KOPT-K1 (cell line): ENCODE measurements at regions not wholly inside any gene's neighbourhood (a gene's known extent, or its start where the extent isn't known, plus 50 kb on each side); places are given as distances from the start of the nearest gene placed in this dataset.

ENCODE experiments used
- H3K27ac ChIP-seq: fragments of 200-600 bp; sonication (generic); 2 replicates; pipeline ENCODE4 v1.5.1; 2016; ENCODE audit warnings: antibody characterized with exemption, mild to moderate bottlenecking, low read depth, low read length; ENCODE audit not compliant: poor library complexity, severe bottlenecking
- H3K36me3 ChIP-seq: fragments of 200-600 bp; sonication (generic); 2 replicates; pipeline ENCODE4 v1.5.1; 2017; ENCODE audit warnings: antibody characterized with exemption, mild to moderate bottlenecking, low read length, moderate library complexity; ENCODE audit not compliant: insufficient read depth
- H3K9me3 ChIP-seq: fragments of 200-600 bp; sonication (generic); 2 replicates; pipeline ENCODE4 v1.5.1; 2017; ENCODE audit warnings: antibody characterized with exemption, low read length, mild to moderate bottlenecking; ENCODE audit not compliant: insufficient read depth, poor library complexity, severe bottlenecking

GRCh38 chr12:42957136-42957535, 367.6 kb upstream of the PRICKLE1 start:
- Histone ChIP-seq H3K36me3 (no peaks in the 10 kb centered on the region), H3K27ac (no peak overlapping the region), H3K9me3 (no peaks in the 10 kb centered on the region)

GRCh38 chr12:42953021-42953420, 363.5 kb upstream of the PRICKLE1 start:
- Histone ChIP-seq H3K36me3 (no peaks in the 10 kb centered on the region), H3K9me3 (no peaks in the 10 kb centered on the region), H3K27ac (no peak overlapping the region)

- Histone ChIP-seq H3K9me3 (no peaks in the 10 kb centered on the region), H3K36me3 (no peaks in the 10 kb centered on the region), H3K27ac (no peak overlapping the region)
Observed at GRCh38 chr12:42946871-42947381, 357.4 kb upstream of the PRICKLE1 start.

- Histone ChIP-seq H3K9me3 (no peaks in the 10 kb centered on the region), H3K27ac (no peak overlapping the region), H3K36me3 (no peaks in the 10 kb centered on the region)
Observed at GRCh38 chr12:42945927-42946326, 356.4 kb upstream of the PRICKLE1 start.

- Histone ChIP-seq H3K9me3 (no peaks in the 10 kb centered on the region), H3K27ac (no peak overlapping the region), H3K36me3 (no peaks in the 10 kb centered on the region)
Observed at GRCh38 chr12:42944516-42944915, 355.0 kb upstream of the PRICKLE1 start.

GRCh38 chr12:42936991-42937390, 347.4 kb upstream of the PRICKLE1 start:
- H3K9me3 ChIP-seq: no peaks in the 10 kb centered on the region
- H3K36me3 ChIP-seq: no peaks in the 10 kb centered on the region
- H3K27ac ChIP-seq: no peak overlapping the region

GRCh38 chr12:42936260-42936659, 346.7 kb upstream of the PRICKLE1 start:
- no peak overlapping the region for H3K27ac ChIP-seq
- no peaks in the 10 kb centered on the region for H3K9me3 ChIP-seq
- H3K36me3 ChIP-seq: no peaks in the 10 kb centered on the region

- no peaks in the 10 kb centered on the region for H3K9me3 ChIP-seq
- no peak overlapping the region for H3K27ac ChIP-seq
- H3K36me3 ChIP-seq: no peaks in the 10 kb centered on the region
Observed at GRCh38 chr12:42935756-42936155, 346.2 kb upstream of the PRICKLE1 start.

GRCh38 chr12:42935090-42935489, 345.5 kb upstream of the PRICKLE1 start:
- H3K27ac ChIP-seq: no peak overlapping the region
- H3K36me3 ChIP-seq: no peaks in the 10 kb centered on the region
- H3K9me3 ChIP-seq: no peaks in the 10 kb centered on the region

- H3K9me3 ChIP-seq: no peaks in the 10 kb centered on the region
- H3K36me3 ChIP-seq: no peaks in the 10 kb centered on the region
- H3K27ac ChIP-seq: no peak overlapping the region
Observed at GRCh38 chr12:42933461-42934081, 344.0 kb upstream of the PRICKLE1 start.

GRCh38 chr12:42932936-42933335, 343.4 kb upstream of the PRICKLE1 start:
- H3K36me3 ChIP-seq: no peaks in the 10 kb centered on the region
- H3K9me3 ChIP-seq: no peaks in the 10 kb centered on the region
- H3K27ac ChIP-seq: no peak overlapping the region

GRCh38 chr12:42926232-42926631, 336.7 kb upstream of the PRICKLE1 start:
- Histone ChIP-seq H3K27ac (no peak overlapping the region), H3K36me3 (no peaks in the 10 kb centered on the region), H3K9me3 (no peaks in the 10 kb centered on the region)

- Histone ChIP-seq H3K27ac (no peak overlapping the region), H3K36me3 (no peaks in the 10 kb centered on the region), H3K9me3 (no peaks in the 10 kb centered on the region)
Observed at GRCh38 chr12:42924482-42924881, 334.9 kb upstream of the PRICKLE1 start.

- Histone ChIP-seq H3K27ac (no peak overlapping the region), H3K9me3 (no peaks in the 10 kb centered on the region), H3K36me3 (no peaks in the 10 kb centered on the region)
Observed at GRCh38 chr12:42923583-42923982, 334.0 kb upstream of the PRICKLE1 start.

GRCh38 chr12:42923156-42923555, 333.6 kb upstream of the PRICKLE1 start:
- no peak overlapping the region for H3K27ac ChIP-seq
- H3K36me3 ChIP-seq: no peaks in the 10 kb centered on the region
- H3K9me3 ChIP-seq: no peaks in the 10 kb centered on the region

GRCh38 chr12:42922505-42922850, 332.9 kb upstream of the PRICKLE1 start:
- Histone ChIP-seq H3K36me3 (no peaks in the 10 kb centered on the region), H3K27ac (no peak overlapping the region), H3K9me3 (no peaks in the 10 kb centered on the region)
